T47D (cell line): ENCODE measurements at regions not wholly inside any gene's neighbourhood (a gene's known extent, or its start where the extent isn't known, plus 50 kb on each side); places are given as distances from the start of the nearest gene placed in this dataset.

ENCODE experiments used
- DNase-seq, 2 experiments: peaks; one replicate each; pipeline versions ENCODE4 v3.0.0 to v3.0.0-alpha.2; 2011 to 2012; ENCODE audit warnings: low read depth in 1 of 2, low spot score in 1 of 2
- JUND ChIP-seq: IDR thresholded peaks from 2 replicates; pipeline ENCODE4 v1.6.1; 2012; ENCODE audit warnings: low read depth
- in situ Hi-C: cut with HindIII; loops from 2 replicates; pipeline ENCODE4 v1.10.0; 2016; ENCODE audit warnings: low sequenced_read_pairs, low pct_unique_long_range_greater_than_20kb

GRCh38 chr7:131021460-131021859, 287.5 kb upstream of the KLF14 start:
- no peak for DNase-seq
- no peak for TF ChIP-seq JUND
- in situ Hi-C loops = no loop called here

- in situ Hi-C loops = no loop called here
- TF ChIP-seq JUND = no peak
- DNase-seq = no peak
Measured at GRCh38 chr7:131021902-131022301, 287.9 kb upstream of the KLF14 start.

- DNase-seq = no peak
- no peak for TF ChIP-seq JUND
- in situ Hi-C loops = no loop called here
Measured at GRCh38 chr7:131026297-131027000, 292.4 kb upstream of the KLF14 start.

- DNase-seq = no peak
- no peak for TF ChIP-seq JUND
- in situ Hi-C loops = no loop called here
Measured at GRCh38 chr7:131027287-131027773, 293.3 kb upstream of the KLF14 start.

DNA sequence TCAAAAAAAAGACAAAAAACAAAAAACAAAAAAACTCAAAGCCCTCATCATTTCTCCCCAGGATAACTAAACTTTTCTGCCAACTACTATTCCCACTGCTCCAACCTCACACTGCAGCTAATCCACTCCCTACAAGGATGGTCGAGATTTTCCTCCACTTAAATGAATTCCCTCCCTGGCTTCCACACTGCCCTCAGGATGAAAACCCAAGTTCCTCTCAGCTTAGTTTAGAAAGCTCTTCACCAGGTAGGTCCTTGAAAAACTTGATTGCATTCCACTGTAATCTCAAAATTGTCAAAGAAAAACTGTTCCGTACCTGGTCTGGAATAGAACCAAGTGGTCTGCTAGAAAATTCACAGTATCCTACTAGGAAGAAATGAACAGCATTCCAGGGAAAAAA, 294.3 kb upstream of the KLF14 start:
- DNase-seq = no peak
- TF ChIP-seq JUND = no peak
- in situ Hi-C loops = no loop called here

DNA sequence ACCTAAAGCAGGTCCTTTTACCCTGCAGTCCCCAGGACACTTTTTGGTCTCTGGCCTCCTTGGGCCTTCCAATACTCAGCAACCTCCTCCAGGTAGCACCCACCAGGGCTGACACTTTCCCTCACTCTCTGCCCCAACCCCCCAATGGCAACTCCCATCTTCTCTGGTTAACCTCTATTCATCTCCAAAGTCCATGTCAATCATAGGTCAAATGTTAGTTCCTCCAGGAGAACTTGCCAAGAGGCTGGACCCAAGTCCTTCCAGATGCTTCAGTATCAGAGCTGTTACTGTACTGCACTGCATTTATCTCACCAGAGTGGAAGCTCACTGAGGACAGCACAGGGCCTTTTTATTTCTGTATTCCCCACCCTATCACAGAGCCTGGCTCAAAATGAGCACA, 295.0 kb upstream of the KLF14 start:
- TF ChIP-seq JUND = no peak
- in situ Hi-C loops = no loop called here
- DNase-seq = no peak

- TF ChIP-seq JUND = no peak
- DNase-seq = no peak
- in situ Hi-C loops = no loop called here
Measured at GRCh38 chr7:131031099-131031868, 296.4 kb upstream of the MKLN1 start.

DNA sequence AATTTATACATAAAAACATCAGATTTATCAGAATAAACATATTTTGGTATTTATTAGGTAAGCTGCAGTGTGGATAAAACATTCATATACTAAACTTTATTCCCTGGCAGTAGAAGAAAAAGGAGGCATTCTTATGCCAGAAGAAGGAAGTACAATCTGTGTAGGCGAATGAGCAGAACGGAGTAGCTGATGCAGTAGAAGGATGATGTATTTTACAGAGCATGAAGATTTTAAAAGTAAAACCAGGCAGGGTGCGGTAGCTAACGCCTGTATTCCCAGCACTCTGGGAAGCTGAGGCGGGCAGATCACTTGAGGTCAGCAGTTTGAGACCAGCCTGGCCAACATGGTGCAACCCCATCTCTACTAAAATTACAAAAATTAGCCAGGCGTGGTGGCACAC, 294.9 kb upstream of the MKLN1 start:
- no peak for DNase-seq
- no peak for TF ChIP-seq JUND
- in situ Hi-C loops = no loop called here

DNA sequence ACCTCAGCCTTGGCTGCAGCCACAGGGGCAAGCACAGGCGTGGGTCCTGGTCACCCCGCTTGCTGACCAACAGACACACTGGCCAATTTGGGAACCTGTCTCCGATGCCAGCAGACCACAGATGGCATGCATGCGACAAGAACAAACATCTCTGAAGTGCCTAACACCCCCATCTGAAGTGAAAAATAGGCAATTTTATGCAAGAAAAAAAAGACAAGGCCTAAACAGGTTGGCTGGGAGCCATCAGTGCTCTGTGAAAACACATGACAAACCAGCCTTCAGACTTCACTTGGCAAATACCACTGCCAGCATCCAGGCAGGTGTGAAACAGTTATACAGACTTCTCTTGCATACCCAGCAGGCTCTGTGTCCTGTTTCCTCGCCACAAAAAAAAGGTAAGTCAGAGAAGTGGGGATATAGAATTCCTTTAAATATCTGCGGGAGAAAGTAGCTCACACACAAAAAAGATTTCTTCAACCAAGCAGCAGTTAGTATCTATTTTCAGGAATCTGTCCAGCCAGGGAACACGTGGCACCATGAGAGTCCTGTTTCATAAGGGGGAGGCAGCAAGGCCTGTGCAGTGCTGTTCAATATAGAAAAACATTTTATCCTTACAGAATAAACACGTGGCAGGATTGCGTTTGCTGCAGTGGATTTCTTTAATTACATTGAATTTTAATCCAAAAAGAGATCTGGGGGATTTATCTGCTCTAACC, 293.4 kb upstream of the MKLN1 start:
- TF ChIP-seq JUND = no peak
- DNase-seq = no peak
- in situ Hi-C loops = no loop called here

DNA sequence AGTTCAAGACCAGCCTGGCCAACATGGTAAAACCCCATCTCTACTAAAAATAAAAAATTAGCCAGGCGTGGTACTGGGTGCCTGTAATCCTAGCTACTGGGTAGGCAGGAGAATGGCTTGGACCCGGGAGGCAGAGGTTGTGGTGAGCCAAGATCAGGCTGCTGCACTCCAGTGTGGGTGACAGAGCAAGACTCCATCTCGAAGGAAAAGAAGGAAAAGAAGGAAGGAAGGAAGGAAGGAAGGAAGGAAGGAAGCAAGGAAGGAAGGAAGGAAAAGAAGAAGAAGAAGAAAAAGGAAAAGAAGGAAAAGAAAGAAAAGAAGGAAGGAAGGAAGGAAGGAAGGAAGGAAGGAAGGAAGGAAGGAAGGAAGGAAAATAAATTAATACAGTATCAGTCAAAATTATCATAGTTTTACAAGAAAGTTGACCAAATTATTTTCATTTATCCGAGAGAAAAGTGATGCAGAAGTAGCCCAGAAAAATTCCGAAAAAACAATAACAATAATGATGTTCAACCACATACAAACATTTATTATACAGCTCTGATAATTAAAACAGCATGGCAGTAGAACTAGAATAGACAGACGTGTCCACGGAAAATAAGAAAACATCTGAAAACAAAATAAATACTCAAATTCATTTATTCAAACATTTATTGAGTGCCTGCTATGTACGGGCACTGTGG, 292.4 kb upstream of the MKLN1 start:
- no peak for DNase-seq
- in situ Hi-C loops = no loop called here
- no peak for TF ChIP-seq JUND

DNA sequence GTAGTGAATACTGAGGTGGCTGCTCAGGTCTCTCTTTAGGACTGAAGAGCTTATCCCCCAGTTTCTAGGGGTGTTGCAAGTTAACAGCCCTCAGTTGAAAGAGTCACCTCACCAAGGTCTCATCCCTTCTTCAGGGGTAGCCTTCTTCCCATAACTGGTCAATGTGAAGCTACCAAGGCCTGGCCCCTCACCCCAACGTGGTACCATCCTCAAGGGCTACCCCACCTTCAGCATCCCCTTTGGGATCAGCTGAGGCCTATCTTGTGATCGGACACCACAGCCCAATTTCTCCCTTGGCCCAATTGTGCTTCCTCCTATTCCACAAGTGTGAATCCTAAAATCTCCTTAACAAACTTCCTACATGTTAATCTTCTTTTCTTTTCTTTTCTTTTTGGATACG, 289.5 kb upstream of the MKLN1 start:
- in situ Hi-C loops = no loop called here
- TF ChIP-seq JUND = no peak
- no peak for DNase-seq

DNA sequence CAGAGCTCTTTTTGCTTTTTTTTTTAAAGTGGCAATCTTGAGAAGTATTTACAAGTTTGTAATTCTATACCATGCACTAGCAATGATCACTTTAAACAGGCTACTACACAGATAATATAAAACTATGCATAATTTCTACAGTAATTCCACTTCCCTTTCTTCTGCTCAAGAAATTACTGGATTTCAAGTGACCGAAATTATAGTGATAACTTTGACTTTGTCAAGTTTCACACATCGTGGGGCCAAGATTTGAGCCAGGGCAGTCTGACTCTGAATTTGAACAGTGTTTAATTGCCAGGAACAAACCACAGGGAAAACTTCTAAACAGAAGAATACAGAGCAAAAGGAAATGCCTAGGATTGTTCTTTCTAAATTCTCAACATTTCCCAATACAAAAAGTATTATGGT, 288.3 kb upstream of the MKLN1 start:
- in situ Hi-C loops = no loop called here
- DNase-seq = no peak

More for the DNA sequence above, 288.3 kb upstream of the MKLN1 start:
- TF ChIP-seq JUND = no peak
